Panc1 (cell line): ENCODE measurements at regions not wholly inside any gene's neighbourhood (a gene's known extent, or its start where the extent isn't known, plus 50 kb on each side); places are given as distances from the start of the nearest gene placed in this dataset.

Source experiments
- ATAC-seq: fragments of 200-7000 bp; cut with Tn5 transposase; 2 replicates; pipeline ENCODE4 v1.9.1; 2020; ENCODE audit warnings: mild to moderate bottlenecking, moderate library complexity
- BruUV-seq: library from RNA; stranded (reverse); fragments of 400-500 nt; replicated peaks from 2 replicates; lab custom pipeline; 2021; lab: Mats Ljungman, UMichigan
- CTCF ChIA-PET: fragments of 300-600 bp; sonication (Branson Sonifier 250); formaldehyde crosslinking; loops from one replicate; lab custom pipeline; 2022; ENCODE audit warnings: antibody characterized with exemption; lab: Charles Lee
- POLR2A ChIA-PET: fragments of 300-600 bp; sonication (Branson Sonifier 250); formaldehyde crosslinking; loops from one replicate; lab custom pipeline; 2022; ENCODE audit warnings: antibody characterized with exemption; lab: Charles Lee
- DNase-seq: peaks from one replicate; pipeline ENCODE4 v3.0.0-alpha.2; 2010; ENCODE audit warnings: low read depth, low spot score
- H3K27ac ChIP-seq: 2 replicates; pipeline ENCODE4 v1.5.1; 2011; ENCODE audit warnings: mild to moderate bottlenecking, low read length, inconsistent platforms
- H3K27me3 ChIP-seq: fragments of 200-500 bp; sonication (Bioruptor generic); 2 replicates; pipeline ENCODE4 v1.6.0; 2014; ENCODE audit warnings: low read length, inconsistent platforms; ENCODE audit not compliant: control insufficient read depth, insufficient read depth
- H3K36me3 ChIP-seq: fragments of 200-500 bp; sonication (Bioruptor generic); 2 replicates; pipeline ENCODE4 v1.5.1; 2014; ENCODE audit warnings: inconsistent platforms, mild to moderate bottlenecking, low read length, moderate library complexity; ENCODE audit not compliant: control insufficient read depth, insufficient read depth
- H3K4me1 ChIP-seq: 2 replicates; pipeline ENCODE4 v1.5.1; 2011; ENCODE audit warnings: inconsistent platforms, mild to moderate bottlenecking, low read length, moderate library complexity; ENCODE audit not compliant: control insufficient read depth, insufficient read depth
- H3K4me3 ChIP-seq, 2 experiments: 2 replicates each; pipeline ENCODE4 v1.5.1; 2011 to 2012; ENCODE audit warnings: low read depth in 2 of 2, low read length in 2 of 2, mild to moderate bottlenecking in 2 of 2, inconsistent platforms in 1 of 2, moderate library complexity in 1 of 2
- H3K9me3 ChIP-seq: fragments of 200-500 bp; sonication (Bioruptor generic); 2 replicates; pipeline ENCODE4 v1.5.1; 2014; ENCODE audit warnings: low read depth, mild to moderate bottlenecking, inconsistent platforms, low read length, moderate library complexity; ENCODE audit not compliant: control insufficient read depth, insufficient read depth
- POLR2AphosphoS5 ChIP-seq: IDR thresholded peaks from 2 replicates; pipeline ENCODE4 v1.6.1; 2012; ENCODE audit warnings: mild to moderate bottlenecking, low read depth, low read length, moderate library complexity
- REST ChIP-seq, 2 experiments: IDR thresholded peaks; 2 replicates each; pipeline ENCODE4 v1.6.1; 2011 to 2012; ENCODE audit warnings: low read depth in 2 of 2, control low read depth in 1 of 2, low read length in 1 of 2, mild to moderate bottlenecking in 1 of 2, moderate library complexity in 1 of 2; ENCODE audit not compliant: insufficient read depth in 1 of 2
- SIN3A ChIP-seq: IDR thresholded peaks from 2 replicates; pipeline ENCODE4 v1.6.1; 2012; ENCODE audit warnings: low read depth, mild to moderate bottlenecking, low read length, moderate library complexity, borderline replicate concordance; ENCODE audit not compliant: insufficient read depth
- TCF7L2 ChIP-seq: IDR thresholded peaks from 2 replicates; pipeline ENCODE4 v1.6.1; 2011; ENCODE audit warnings: mild to moderate bottlenecking, low read depth, low read length, inconsistent platforms
- in situ Hi-C: cut with HindIII; loops from 2 replicates; pipeline ENCODE4 v1.10.0; 2016; ENCODE audit warnings: low sequenced_read_pairs, low pct_unique_long_range_greater_than_20kb
- intact Hi-C: fragments of 100-400 bp; cut with micrococcal nuclease; formaldehyde crosslinking; loops from one replicate; pipeline ENCODE4 v1.10.0; 2022; ENCODE audit not compliant: unreplicated experiment
- TF ChIP-seq, protein P1 (sequence below): fragments of 450-650 bp; IDR thresholded peaks from 2 replicates; pipeline ENCODE4 v1.5.1; 2017; ENCODE audit warnings: mild to moderate bottlenecking

DNA sequence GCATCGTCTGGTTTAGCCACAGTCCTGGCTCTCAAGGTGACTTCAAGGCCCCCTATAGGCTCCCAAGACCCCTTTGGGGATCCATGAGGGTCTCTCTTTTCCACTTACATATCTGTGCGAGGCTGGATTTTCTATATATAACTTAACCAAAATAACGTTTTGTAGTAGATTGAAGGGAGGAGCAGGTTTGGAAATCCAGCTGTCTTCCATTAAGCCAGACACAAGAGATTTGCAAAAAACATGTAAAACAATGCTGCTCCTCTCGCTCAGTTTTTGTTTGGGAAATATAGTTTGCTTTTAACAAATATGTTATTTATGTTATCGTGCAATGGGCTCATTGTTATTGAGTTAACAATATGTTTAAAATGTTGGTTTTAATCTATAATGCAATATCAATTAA lies 811.2 kb downstream of the TYW1 start:
- TF ChIP-seq TCF7L2 (no peak), SIN3A (no peak), REST (IDR thresholded peaks at IDR 0.05; ENCODE audit: insufficient read depth in 1 of 2, low read depth in 2 of 2, low read length in 1 of 2) (no peak), POLR2AphosphoS5 (no peak)
- TF ChIP-seq, protein P1, sequence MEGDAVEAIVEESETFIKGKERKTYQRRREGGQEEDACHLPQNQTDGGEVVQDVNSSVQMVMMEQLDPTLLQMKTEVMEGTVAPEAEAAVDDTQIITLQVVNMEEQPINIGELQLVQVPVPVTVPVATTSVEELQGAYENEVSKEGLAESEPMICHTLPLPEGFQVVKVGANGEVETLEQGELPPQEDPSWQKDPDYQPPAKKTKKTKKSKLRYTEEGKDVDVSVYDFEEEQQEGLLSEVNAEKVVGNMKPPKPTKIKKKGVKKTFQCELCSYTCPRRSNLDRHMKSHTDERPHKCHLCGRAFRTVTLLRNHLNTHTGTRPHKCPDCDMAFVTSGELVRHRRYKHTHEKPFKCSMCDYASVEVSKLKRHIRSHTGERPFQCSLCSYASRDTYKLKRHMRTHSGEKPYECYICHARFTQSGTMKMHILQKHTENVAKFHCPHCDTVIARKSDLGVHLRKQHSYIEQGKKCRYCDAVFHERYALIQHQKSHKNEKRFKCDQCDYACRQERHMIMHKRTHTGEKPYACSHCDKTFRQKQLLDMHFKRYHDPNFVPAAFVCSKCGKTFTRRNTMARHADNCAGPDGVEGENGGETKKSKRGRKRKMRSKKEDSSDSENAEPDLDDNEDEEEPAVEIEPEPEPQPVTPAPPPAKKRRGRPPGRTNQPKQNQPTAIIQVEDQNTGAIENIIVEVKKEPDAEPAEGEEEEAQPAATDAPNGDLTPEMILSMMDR: no peak
- ChIA-PET POLR2A (no interaction called here), CTCF (no interaction called here)
- DNase-seq: no peak
- Histone ChIP-seq H3K9me3 (no peaks in the 10 kb centered on the region), H3K4me1 (no peaks in the 10 kb centered on the region), H3K27me3 (0 out of 2 replicates have a peak, but pooled peaks cover 2% of the 10 kb centered on the region), H3K36me3 (no peaks in the 10 kb centered on the region), H3K27ac (no peak overlapping the region), H3K4me3 (no peak overlapping the region)
- intact Hi-C loops: no loop called here
- in situ Hi-C loops: no loop called here
- no TSS peak for BruUV-seq
- ATAC-seq: no peak

DNA sequence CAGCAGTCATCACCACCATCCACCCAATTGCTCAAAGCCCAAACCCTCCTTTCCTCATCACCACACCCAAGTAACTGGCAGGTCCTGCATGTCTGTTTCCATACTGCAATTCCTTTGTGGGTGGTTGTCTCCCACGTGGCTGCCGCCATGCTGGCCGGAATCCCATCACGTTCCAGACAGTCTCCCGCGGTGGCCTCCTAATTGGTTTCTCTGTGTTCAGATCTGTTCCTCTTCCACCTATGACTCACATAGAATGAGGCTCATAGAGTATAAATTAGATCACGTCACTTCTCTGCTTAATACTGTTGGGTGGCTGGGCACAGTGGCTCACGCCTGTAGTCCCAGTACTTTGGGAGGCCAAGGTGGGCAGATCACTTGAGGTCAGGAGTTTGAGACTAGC lies 813.0 kb downstream of the TYW1 start:
- Histone ChIP-seq H3K27ac (no peak overlapping the region), H3K4me3 (no peak overlapping the region), H3K9me3 (no peaks in the 10 kb centered on the region), H3K36me3 (no peaks in the 10 kb centered on the region), H3K27me3 (peaks cover 2% of the 10 kb centered on the region; the same call in 1 of the 2 replicates), H3K4me1 (no peaks in the 10 kb centered on the region)
- in situ Hi-C loops: no loop called here
- intact Hi-C loops: no loop called here
- TF ChIP-seq POLR2AphosphoS5 (no peak), TCF7L2 (no peak), SIN3A (no peak), REST (IDR thresholded peaks at IDR 0.05; ENCODE audit: insufficient read depth in 1 of 2, low read depth in 2 of 2, low read length in 1 of 2) (no peak)
- TF ChIP-seq, protein P1: no peak
- CTCF ChIA-PET: no interaction called here
- no TSS peak for BruUV-seq
- no peak for ATAC-seq
- POLR2A ChIA-PET: no interaction called here
- DNase-seq: no peak
